ENCODE measurements at regions not wholly inside any gene's neighbourhood (a gene's known extent, or its start where the extent isn't known, plus 50 kb on each side); places are given as distances from the start of the nearest gene placed in this dataset.

GRCh38 chr7:104961821-104962220 lies 52.2 kb upstream of the KMT2E start:
- ATAC-seq (no peak), DNase-seq (no peak)
- intact Hi-C loops (cut with DNase I): no loop called here
- TF ChIP-seq POLR2A (IDR thresholded peaks at IDR 0.05): no peak
- TF ChIP-seq, protein P1, sequence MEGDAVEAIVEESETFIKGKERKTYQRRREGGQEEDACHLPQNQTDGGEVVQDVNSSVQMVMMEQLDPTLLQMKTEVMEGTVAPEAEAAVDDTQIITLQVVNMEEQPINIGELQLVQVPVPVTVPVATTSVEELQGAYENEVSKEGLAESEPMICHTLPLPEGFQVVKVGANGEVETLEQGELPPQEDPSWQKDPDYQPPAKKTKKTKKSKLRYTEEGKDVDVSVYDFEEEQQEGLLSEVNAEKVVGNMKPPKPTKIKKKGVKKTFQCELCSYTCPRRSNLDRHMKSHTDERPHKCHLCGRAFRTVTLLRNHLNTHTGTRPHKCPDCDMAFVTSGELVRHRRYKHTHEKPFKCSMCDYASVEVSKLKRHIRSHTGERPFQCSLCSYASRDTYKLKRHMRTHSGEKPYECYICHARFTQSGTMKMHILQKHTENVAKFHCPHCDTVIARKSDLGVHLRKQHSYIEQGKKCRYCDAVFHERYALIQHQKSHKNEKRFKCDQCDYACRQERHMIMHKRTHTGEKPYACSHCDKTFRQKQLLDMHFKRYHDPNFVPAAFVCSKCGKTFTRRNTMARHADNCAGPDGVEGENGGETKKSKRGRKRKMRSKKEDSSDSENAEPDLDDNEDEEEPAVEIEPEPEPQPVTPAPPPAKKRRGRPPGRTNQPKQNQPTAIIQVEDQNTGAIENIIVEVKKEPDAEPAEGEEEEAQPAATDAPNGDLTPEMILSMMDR (IDR thresholded peaks at IDR 0.05): no peak
- Histone ChIP-seq H3K9me3 (no peaks in the 10 kb centered on the region), H3K4me3 (no peak overlapping the region), H3K27me3 (no peaks in the 10 kb centered on the region), H3K36me3 (no peaks in the 10 kb centered on the region), H3K27ac (peak overlapping the region in 8 of 12 donors; percentile 30 to 93 (median 59)), H3K4me1 (peaks cover 0 to 59% (median 26%) of the 10 kb centered on the region in 12 donors)
- 85 to 90% (median 90%) methylated on average over 6 of the region's 6 CpGs for WGBS, 4 donors

DNA sequence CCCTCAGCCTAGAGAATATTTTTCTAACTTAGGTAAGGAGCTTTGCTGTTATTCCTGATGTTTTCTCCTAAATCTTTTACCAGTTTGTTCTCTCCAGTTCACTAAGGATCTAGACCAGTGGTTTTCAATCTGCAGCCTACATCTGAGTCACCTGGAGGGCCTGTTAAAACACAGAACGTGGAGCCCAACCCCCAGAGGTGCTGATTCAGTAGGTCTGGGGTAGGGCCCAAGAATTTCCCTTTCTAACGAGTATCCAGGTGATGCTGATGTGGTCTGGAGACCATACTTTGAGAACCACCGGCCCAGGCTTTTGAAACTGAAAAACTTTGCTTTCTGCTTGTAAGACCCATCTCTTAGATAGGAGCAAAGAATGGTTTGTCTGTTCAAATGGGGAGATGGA lies 51.2 kb upstream of the KMT2E start:
- Histone ChIP-seq H3K27me3 (no peaks in the 10 kb centered on the region), H3K4me1 (peaks cover 0 to 56% (median 26%) of the 10 kb centered on the region in 12 donors), H3K9me3 (no peaks in the 10 kb centered on the region), H3K4me3 (no peak overlapping the region), H3K36me3 (no peaks in the 10 kb centered on the region), H3K27ac (peak overlapping the region in 6 of 12 donors; percentile 10 to 77 (median 59))
- ATAC-seq (no peak), DNase-seq (no peak)
- 81 to 91% (median 85%) methylated on average over 3 of the region's 3 CpGs for WGBS, 4 donors
- intact Hi-C loops (cut with DNase I): no loop called here
- TF ChIP-seq, protein P1 (IDR thresholded peaks at IDR 0.05): no peak
- TF ChIP-seq POLR2A (IDR thresholded peaks at IDR 0.05): no peak

DNA sequence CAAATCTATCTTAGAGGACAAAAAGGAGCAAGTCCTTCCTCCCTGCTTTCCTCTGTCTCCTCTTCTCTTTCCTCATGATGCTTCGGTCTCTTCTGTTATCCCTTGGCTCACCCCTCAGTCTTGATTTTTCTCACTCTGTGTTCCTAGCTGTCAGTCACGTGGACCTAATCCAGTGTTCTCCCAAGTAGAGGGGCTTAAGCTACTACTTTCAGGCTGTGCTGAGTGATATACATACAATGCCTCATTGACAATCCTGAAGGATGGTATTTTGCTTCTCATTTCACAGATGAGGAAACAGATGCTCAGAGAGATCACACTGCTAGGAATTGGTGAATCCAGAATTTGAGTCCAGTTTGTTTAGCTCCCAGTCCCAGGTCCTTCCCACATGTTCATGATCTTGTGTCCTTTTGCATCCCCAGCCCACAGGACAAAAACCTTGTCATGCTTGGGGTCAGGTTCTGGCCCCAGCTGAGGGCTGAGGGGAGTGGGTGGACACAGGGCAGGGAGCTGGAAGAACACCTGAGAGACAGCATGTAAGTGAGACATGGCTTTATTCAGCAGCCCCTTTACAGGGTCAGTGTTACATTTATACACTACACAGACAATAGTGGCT lies 50.5 kb upstream of the KMT2E start:
- Histone ChIP-seq H3K4me3 (no peak overlapping the region), H3K27ac (peak overlapping the region in 8 of 12 donors; percentile 7 to 77 (median 58)), H3K27me3 (no peaks in the 10 kb centered on the region), H3K36me3 (no peaks in the 10 kb centered on the region), H3K9me3 (no peaks in the 10 kb centered on the region), H3K4me1 (peaks cover 0 to 62% (median 26%) of the 10 kb centered on the region in 12 donors)
- ATAC-seq (no peak), DNase-seq (no peak)
- WGBS, 4 donors: 70 to 77% (median 73%) methylated on average over 2 of the region's 2 CpGs
- TF ChIP-seq, protein P1 (IDR thresholded peaks at IDR 0.05): no peak
- no peak for TF ChIP-seq POLR2A (IDR thresholded peaks at IDR 0.05)
- intact Hi-C loops (cut with DNase I): no loop called here

DNA sequence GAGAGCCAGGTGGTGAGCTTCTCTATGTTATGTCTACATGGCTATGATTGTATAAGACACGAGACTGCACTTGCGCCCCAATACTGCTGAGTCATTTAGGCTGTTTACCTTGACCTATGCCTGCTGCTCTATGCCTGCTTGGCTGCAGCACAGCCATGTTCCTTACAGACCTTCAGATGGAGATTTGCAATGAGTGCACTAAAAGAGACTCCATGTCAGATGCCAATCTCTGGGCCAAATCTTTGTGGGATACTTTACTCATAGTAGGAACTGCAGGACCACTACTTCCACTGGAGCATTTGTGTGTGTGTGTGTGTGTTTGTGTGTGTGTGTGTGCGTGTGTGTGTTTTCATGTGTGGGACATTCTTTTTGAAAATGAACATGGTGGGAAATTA lies 50.0 kb upstream of the KMT2E start:
- Histone ChIP-seq H3K4me1 (peaks cover 0 to 64% (median 26%) of the 10 kb centered on the region in 12 donors), H3K27me3 (no peaks in the 10 kb centered on the region), H3K36me3 (no peaks in the 10 kb centered on the region), H3K4me3 (no peak overlapping the region), H3K27ac (peak overlapping the region in 7 of 12 donors; percentile 7 to 77 (median 61)), H3K9me3 (no peaks in the 10 kb centered on the region)
- TF ChIP-seq, protein P1 (IDR thresholded peaks at IDR 0.05): no peak
- TF ChIP-seq POLR2A (IDR thresholded peaks at IDR 0.05): no peak
- intact Hi-C loops (cut with DNase I): no loop called here
- peak in 1 of 4 donors; percentile 14 for ATAC-seq
- WGBS, 4 donors: 47 to 76% (median 72%) methylated on average over 3 of the region's 3 CpGs
- no peak for DNase-seq

Measured in heart left ventricle (tissue), 16 donors.